ENCODE measurements at regions not wholly inside any gene's neighbourhood (a gene's known extent, or its start where the extent isn't known, plus 50 kb on each side); places are given as distances from the start of the nearest gene placed in this dataset.

DNA sequence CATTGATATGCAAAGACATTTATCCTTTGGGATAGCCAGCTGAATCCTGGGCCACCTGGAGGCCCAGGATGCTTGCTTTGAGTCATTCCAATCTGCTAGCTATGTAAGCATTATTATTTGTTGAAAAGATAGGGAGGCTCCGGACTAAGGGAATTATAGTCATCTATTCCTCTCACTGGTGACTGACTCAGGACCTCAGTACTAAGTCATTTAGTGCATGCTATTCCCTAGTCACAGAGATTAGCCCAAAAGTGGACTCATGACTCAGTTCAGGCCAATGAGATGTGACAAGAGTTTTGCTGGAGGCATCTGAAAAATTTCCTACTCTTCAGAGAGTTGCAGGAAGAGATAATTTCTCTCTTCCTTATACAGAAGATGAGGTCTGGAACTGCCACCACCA lies 67.9 kb upstream of the ITM2B start:
- TF ChIP-seq EZH2phosphoT487 (IDR thresholded peaks at IDR 0.05; ENCODE audit: insufficient read depth, low read depth) (no peak), EZH2 (IDR thresholded peaks at IDR 0.05; ENCODE audit: insufficient read depth, poor library complexity, severe bottlenecking) (no peak)

All from GM23248 (cell line).